DOHH2 (cell line): ENCODE measurements at regions not wholly inside any gene's neighbourhood (a gene's known extent, or its start where the extent isn't known, plus 50 kb on each side); places are given as distances from the start of the nearest gene placed in this dataset.
"Not testable (repeated sequence)": the region's sequence is repeated elsewhere in the genome, so short reads cannot be mapped to it uniquely, and the experiment has no call there.

Experiments used
- H3F3A ChIP-seq: fragments of 200-600 bp; sonication (generic), shearing (Covaris generic); 2 replicates; pipeline ENCODE4 v1.6.0; 2016; ENCODE audit warnings: antibody characterized with exemption, mild to moderate bottlenecking; ENCODE audit not compliant: control insufficient read depth, insufficient read depth
- H3K27ac ChIP-seq: fragments of 200-600 bp; sonication (generic); 2 replicates; pipeline ENCODE4 v1.5.1; 2014; ENCODE audit warnings: low read depth, mild to moderate bottlenecking, low read length, moderate library complexity
- H3K27me3 ChIP-seq: fragments of 200-600 bp; sonication (generic); 2 replicates; pipeline ENCODE4 v1.6.1; 2014; ENCODE audit warnings: mild to moderate bottlenecking, low read length, mixed read lengths; ENCODE audit not compliant: control insufficient read depth
- H3K36me3 ChIP-seq: fragments of 200-600 bp; sonication (generic); 2 replicates; pipeline ENCODE4 v1.6.1; 2014; ENCODE audit warnings: mild to moderate bottlenecking, low read length, moderate library complexity, mixed read lengths; ENCODE audit not compliant: control insufficient read depth
- H3K4me1 ChIP-seq: fragments of 200-600 bp; sonication (generic); 2 replicates; pipeline ENCODE4 v1.6.1; 2014; ENCODE audit warnings: mild to moderate bottlenecking, low read length, mixed read lengths; ENCODE audit not compliant: control insufficient read depth
- H3K4me2 ChIP-seq: fragments of 200-600 bp; sonication (generic); 2 replicates; pipeline ENCODE4 v1.6.0; 2014; ENCODE audit warnings: mild to moderate bottlenecking, low read length, moderate library complexity
- H3K4me3 ChIP-seq: fragments of 200-600 bp; sonication (generic); 2 replicates; pipeline ENCODE4 v1.5.1; 2014; ENCODE audit warnings: mild to moderate bottlenecking, low read length, mixed read lengths
- H3K79me2 ChIP-seq: fragments of 200-600 bp; sonication (generic); 2 replicates; pipeline ENCODE4 v1.6.1; 2014; ENCODE audit warnings: mild to moderate bottlenecking, low read length, mixed read lengths; ENCODE audit not compliant: control insufficient read depth
- H3K9me2 ChIP-seq: fragments of 200-600 bp; sonication (generic); replicated peaks from 2 replicates; pipeline ENCODE4 v1.6.1; 2014; ENCODE audit warnings: mild to moderate bottlenecking, low read length, mixed read lengths; ENCODE audit not compliant: control insufficient read depth
- H3K9me3 ChIP-seq: fragments of 200-600 bp; sonication (generic); 2 replicates; pipeline ENCODE4 v1.6.1; 2014; ENCODE audit warnings: antibody characterized with exemption, low read length, mixed read lengths; ENCODE audit not compliant: control insufficient read depth, insufficient read depth
- H4K20me1 ChIP-seq: fragments of 200-600 bp; sonication (generic); 2 replicates; pipeline ENCODE4 v1.6.0; 2014; ENCODE audit warnings: low read depth, mild to moderate bottlenecking, antibody characterized with exemption, low read length, moderate library complexity; ENCODE audit not compliant: control insufficient read depth, insufficient read depth
- EZH2phosphoT487 ChIP-seq: fragments of 200-600 bp; sonication (generic); IDR thresholded peaks from 2 replicates; pipeline ENCODE4 v1.6.1; 2017; ENCODE audit warnings: borderline replicate concordance, mild to moderate bottlenecking, antibody characterized with exemption, low read length, moderate library complexity, mixed read lengths
- TF ChIP-seq, protein P1 (sequence below): fragments of 200-600 bp; sonication (generic); IDR thresholded peaks from one replicate; pipeline ENCODE4 v1.5.1; 2014; ENCODE audit warnings: antibody characterized with exemption, mild to moderate bottlenecking, low read depth, low read length; ENCODE audit not compliant: poor library complexity, severe bottlenecking

DNA sequence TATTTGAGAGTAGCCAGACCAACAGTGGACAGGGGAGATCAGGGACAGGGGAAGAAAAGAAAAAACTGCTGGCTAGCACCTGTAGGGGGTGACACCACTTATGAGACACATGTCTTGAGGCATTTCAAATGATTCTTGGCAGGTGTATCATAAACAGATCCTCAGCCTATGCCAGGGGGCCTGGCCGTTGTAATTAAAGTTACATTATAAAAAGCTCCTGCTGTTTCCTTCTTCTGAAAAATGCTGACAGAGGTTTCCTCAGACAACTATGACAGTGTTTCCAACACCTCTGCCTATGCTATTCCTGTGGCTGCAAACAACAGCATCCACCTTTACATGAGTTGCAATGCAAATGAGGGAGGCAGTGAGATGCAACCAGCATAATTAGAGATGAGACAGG is 281.0 kb upstream of the PTER start:
- H4K20me1 ChIP-seq, result no peaks in the 10 kb centered on the region
- no peaks in the 10 kb centered on the region for H3K4me1 ChIP-seq
- no peaks in the 10 kb centered on the region for H3K36me3 ChIP-seq
- H3K9me2 ChIP-seq, result no peaks in the 10 kb centered on the region
- H3K4me2 ChIP-seq, result no peak overlapping the region
- TF ChIP-seq EZH2phosphoT487, result no peak
- TF ChIP-seq, protein P1, sequence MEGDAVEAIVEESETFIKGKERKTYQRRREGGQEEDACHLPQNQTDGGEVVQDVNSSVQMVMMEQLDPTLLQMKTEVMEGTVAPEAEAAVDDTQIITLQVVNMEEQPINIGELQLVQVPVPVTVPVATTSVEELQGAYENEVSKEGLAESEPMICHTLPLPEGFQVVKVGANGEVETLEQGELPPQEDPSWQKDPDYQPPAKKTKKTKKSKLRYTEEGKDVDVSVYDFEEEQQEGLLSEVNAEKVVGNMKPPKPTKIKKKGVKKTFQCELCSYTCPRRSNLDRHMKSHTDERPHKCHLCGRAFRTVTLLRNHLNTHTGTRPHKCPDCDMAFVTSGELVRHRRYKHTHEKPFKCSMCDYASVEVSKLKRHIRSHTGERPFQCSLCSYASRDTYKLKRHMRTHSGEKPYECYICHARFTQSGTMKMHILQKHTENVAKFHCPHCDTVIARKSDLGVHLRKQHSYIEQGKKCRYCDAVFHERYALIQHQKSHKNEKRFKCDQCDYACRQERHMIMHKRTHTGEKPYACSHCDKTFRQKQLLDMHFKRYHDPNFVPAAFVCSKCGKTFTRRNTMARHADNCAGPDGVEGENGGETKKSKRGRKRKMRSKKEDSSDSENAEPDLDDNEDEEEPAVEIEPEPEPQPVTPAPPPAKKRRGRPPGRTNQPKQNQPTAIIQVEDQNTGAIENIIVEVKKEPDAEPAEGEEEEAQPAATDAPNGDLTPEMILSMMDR, result no peak
- H3K27ac ChIP-seq, result no peak overlapping the region
- H3K4me3 ChIP-seq, result no peak overlapping the region
- no peaks in the 10 kb centered on the region for H3F3A ChIP-seq
- H3K27me3 ChIP-seq, result no peaks in the 10 kb centered on the region
- H3K79me2 ChIP-seq, result no peaks in the 10 kb centered on the region
- no peaks in the 10 kb centered on the region for H3K9me3 ChIP-seq

DNA sequence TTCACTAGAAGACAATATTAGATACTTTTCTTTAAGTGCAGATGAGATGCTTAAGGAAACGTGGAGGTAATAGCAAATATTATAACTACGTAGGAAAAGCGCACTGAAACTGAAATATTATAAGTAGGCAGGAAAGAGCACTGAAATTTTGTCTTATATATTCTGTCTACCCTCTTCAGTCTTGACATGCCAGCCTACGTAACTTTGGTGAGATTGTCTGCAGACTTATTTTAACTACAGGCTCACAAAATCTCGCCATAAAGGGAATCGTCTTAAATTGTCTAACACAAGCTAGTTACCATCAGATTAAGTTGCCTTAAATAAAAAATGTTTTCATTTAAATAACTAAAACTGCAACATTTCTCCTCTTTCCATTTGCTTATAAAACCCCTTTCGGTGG is 280.1 kb upstream of the PTER start:
- H3K4me2 ChIP-seq, result no peak overlapping the region
- H3K4me3 ChIP-seq, result no peak overlapping the region

DNA sequence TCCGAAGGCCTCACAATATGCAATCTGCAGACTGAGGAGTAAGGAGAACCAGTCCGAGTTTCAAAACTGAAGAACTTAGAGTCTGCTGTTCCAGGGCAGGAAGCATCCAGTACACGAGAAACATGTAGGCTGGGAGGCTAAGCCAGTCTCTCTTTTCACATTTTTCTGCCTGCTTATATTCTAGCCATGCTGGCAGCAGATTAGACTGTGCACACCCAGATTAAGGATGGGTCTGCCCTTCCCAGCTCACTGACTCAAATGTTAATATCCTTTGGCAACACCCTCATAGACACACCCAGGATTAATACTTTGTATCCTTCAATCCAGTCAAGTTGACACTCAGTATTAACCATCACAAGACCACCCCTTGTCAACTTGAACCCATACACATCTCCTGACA is 271.7 kb upstream of the PTER start:
- not testable (repeated sequence) for H3K4me3 ChIP-seq, H3K36me3 ChIP-seq, H4K20me1 ChIP-seq, H3K9me2 ChIP-seq, H3K4me1 ChIP-seq, H3K27ac ChIP-seq, H3K9me3 ChIP-seq, H3K79me2 ChIP-seq, H3K27me3 ChIP-seq, H3K4me2 ChIP-seq, H3F3A ChIP-seq

More for the DNA sequence above, 280.1 kb upstream of the PTER start:
- Histone ChIP-seq H3K27me3 (no peaks in the 10 kb centered on the region), H3K36me3 (no peaks in the 10 kb centered on the region), H3K27ac (no peak overlapping the region), H3K4me1 (no peaks in the 10 kb centered on the region), H4K20me1 (no peaks in the 10 kb centered on the region), H3K9me3 (no peaks in the 10 kb centered on the region), H3K9me2 (no peaks in the 10 kb centered on the region), H3F3A (no peaks in the 10 kb centered on the region), H3K79me2 (no peaks in the 10 kb centered on the region)
- TF ChIP-seq, protein P1, result no peak
- TF ChIP-seq EZH2phosphoT487, result no peak

DNA sequence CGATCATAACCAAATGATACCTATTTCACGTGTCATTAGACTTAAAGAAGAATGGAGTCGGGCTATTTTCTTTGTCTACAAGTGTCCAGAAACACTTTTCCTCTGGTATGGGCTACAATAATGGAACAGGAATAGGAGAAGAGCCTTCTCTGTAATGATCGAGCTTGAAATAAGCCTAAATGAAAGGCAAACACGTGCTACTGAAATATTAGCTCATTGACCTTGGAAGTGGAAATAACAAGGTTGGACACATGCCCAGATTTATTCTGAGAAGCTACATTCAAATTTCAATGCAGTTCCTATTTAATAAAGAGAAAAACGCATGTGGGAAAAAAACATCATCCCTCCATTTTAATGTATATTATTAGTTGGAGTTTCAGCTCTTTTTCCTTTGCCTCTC is 254.7 kb upstream of the PTER start:
- H3K79me2 ChIP-seq, result no peaks in the 10 kb centered on the region
- H3K9me3 ChIP-seq, result no peaks in the 10 kb centered on the region; the same call in 1 of the 2 replicates
- no peaks in the 10 kb centered on the region for H3F3A ChIP-seq
- no peaks in the 10 kb centered on the region for H3K9me2 ChIP-seq
- TF ChIP-seq EZH2phosphoT487, result no peak
- TF ChIP-seq, protein P1, result no peak
- H3K27ac ChIP-seq, result no peak overlapping the region
- no peaks in the 10 kb centered on the region for H4K20me1 ChIP-seq
- H3K27me3 ChIP-seq, result no peaks in the 10 kb centered on the region
- H3K4me2 ChIP-seq, result no peak overlapping the region
- H3K4me3 ChIP-seq, result no peak overlapping the region
- no peaks in the 10 kb centered on the region for H3K4me1 ChIP-seq
- H3K36me3 ChIP-seq, result no peaks in the 10 kb centered on the region
